OCI-LY7 (cell line): ENCODE measurements at regions not wholly inside any gene's neighbourhood (a gene's known extent, or its start where the extent isn't known, plus 50 kb on each side); places are given as distances from the start of the nearest gene placed in this dataset.

ENCODE experiments used
- BruUV-seq: library from RNA; stranded (reverse); fragments of 400-500 nt; replicated peaks from 2 replicates; lab custom pipeline; 2021; lab: Mats Ljungman, UMichigan
- CTCF ChIA-PET: fragments of 300-600 bp; sonication (Branson Sonifier 250); formaldehyde crosslinking; loops from one replicate; lab custom pipeline; 2022; ENCODE audit warnings: antibody characterized with exemption; ENCODE audit not compliant: unreplicated experiment; lab: Charles Lee
- POLR2A ChIA-PET: fragments of 300-600 bp; sonication (Branson Sonifier 250); formaldehyde crosslinking; loops from one replicate; lab custom pipeline; 2022; ENCODE audit warnings: antibody characterized with exemption; lab: Charles Lee
- DNase-seq: peaks from one replicate; pipeline ENCODE4 v3.0.0-alpha.2; 2015; ENCODE audit warnings: low spot score
- H2AFZ ChIP-seq: fragments of 200-600 bp; sonication (generic), shearing (Covaris generic); 2 replicates; pipeline ENCODE4 v1.6.1; 2014; ENCODE audit warnings: mild to moderate bottlenecking, antibody characterized with exemption, low read length, moderate library complexity
- H3K27ac ChIP-seq: fragments of 200-600 bp; sonication (generic); 2 replicates; pipeline ENCODE4 v1.5.1; 2014; ENCODE audit warnings: mixed run types, low read depth, mild to moderate bottlenecking, moderate library complexity, low read length, inconsistent platforms; ENCODE audit not compliant: poor library complexity, severe bottlenecking
- H3K36me3 ChIP-seq: fragments of 200-600 bp; sonication (generic); 2 replicates; pipeline ENCODE4 v1.6.1; 2014; ENCODE audit warnings: mild to moderate bottlenecking, antibody characterized with exemption, low read length, moderate library complexity, mixed read lengths; ENCODE audit not compliant: insufficient read depth
- H3K4me1 ChIP-seq: fragments of 200-600 bp; sonication (generic); 2 replicates; pipeline ENCODE4 v1.5.1; 2014; ENCODE audit warnings: mild to moderate bottlenecking, low read length; ENCODE audit not compliant: insufficient read depth, poor library complexity, severe bottlenecking
- H3K4me2 ChIP-seq: fragments of 200-600 bp; sonication (generic); 2 replicates; pipeline ENCODE4 v1.6.1; 2014; ENCODE audit warnings: mild to moderate bottlenecking, low read length
- H3K4me3 ChIP-seq: fragments of 200-600 bp; sonication (generic); 2 replicates; pipeline ENCODE4 v1.5.1; 2014; ENCODE audit warnings: mild to moderate bottlenecking, low read depth, low read length; ENCODE audit not compliant: poor library complexity, severe bottlenecking
- H3K79me2 ChIP-seq: fragments of 200-600 bp; sonication (generic); 2 replicates; pipeline ENCODE4 v1.6.1; 2016; ENCODE audit warnings: low read depth, mild to moderate bottlenecking, low read length, moderate library complexity, mixed read lengths; ENCODE audit not compliant: insufficient read depth
- H3K9me2 ChIP-seq: fragments of 200-600 bp; sonication (generic); 2 replicates; pipeline ENCODE4 v1.6.1; 2016; ENCODE audit warnings: mild to moderate bottlenecking, low read length, mixed read lengths; ENCODE audit not compliant: insufficient read depth
- H3K9me3 ChIP-seq: fragments of 200-600 bp; sonication (generic); 2 replicates; pipeline ENCODE4 v1.6.1; 2014; ENCODE audit warnings: mild to moderate bottlenecking, mixed run types, low read length, mixed read lengths
- H4K20me1 ChIP-seq: fragments of 200-600 bp; sonication (generic); 2 replicates; pipeline ENCODE4 v1.6.1; 2014; ENCODE audit warnings: mild to moderate bottlenecking, antibody characterized with exemption, low read length, moderate library complexity, mixed read lengths; ENCODE audit not compliant: insufficient read depth
- CTCF ChIP-seq: fragments of 200-600 bp; sonication (generic); conservative IDR thresholded peaks from 2 replicates; pipeline ENCODE4 v1.5.1; 2014; ENCODE audit warnings: mild to moderate bottlenecking, antibody characterized with exemption, low read length, moderate library complexity, mixed read lengths
- EZH2phosphoT487 ChIP-seq: fragments of 200-600 bp; sonication (generic); IDR thresholded peaks from 2 replicates; pipeline ENCODE4 v1.6.1; 2018; ENCODE audit warnings: low read depth, borderline replicate concordance, mild to moderate bottlenecking, mixed run types, antibody characterized with exemption, low read length, moderate library complexity, mixed read lengths
- intact Hi-C: fragments of 100-400 bp; cut with micrococcal nuclease; formaldehyde crosslinking; loops from one replicate; pipeline ENCODE4 v1.10.0; 2022; ENCODE audit not compliant: unreplicated experiment

GRCh38 chr22:49507607-49508292, 319.9 kb downstream of the BRD1 start:
- BruUV-seq: no TSS peak
- Histone ChIP-seq H3K9me3 (peaks cover 22% of the 10 kb centered on the region), H3K4me1 (peaks cover 25% of the 10 kb centered on the region), H2AFZ (no peak overlapping the region), H3K4me2 (no peak overlapping the region), H3K9me2 (no peaks in the 10 kb centered on the region), H4K20me1 (no peaks in the 10 kb centered on the region), H3K36me3 (peaks cover 10% of the 10 kb centered on the region), H3K4me3 (no peak overlapping the region), H3K27ac (no peak overlapping the region), H3K79me2 (no peaks in the 10 kb centered on the region)
- TF ChIP-seq EZH2phosphoT487 (no peak), CTCF (no peak)
- no peak for DNase-seq
- CTCF ChIA-PET: no interaction called here
- intact Hi-C loops: no loop called here
- POLR2A ChIA-PET: no interaction called here

GRCh38 chr22:49506010-49506400, 321.7 kb downstream of the BRD1 start:
- intact Hi-C loops: no loop called here
- Histone ChIP-seq H3K27ac (no peak overlapping the region), H3K36me3 (peaks cover 3% of the 10 kb centered on the region; the same call in 1 of the 2 replicates), H3K4me1 (peaks cover 9% of the 10 kb centered on the region), H3K9me3 (peaks cover 8% of the 10 kb centered on the region), H3K79me2 (no peaks in the 10 kb centered on the region), H2AFZ (no peak overlapping the region), H3K9me2 (no peaks in the 10 kb centered on the region), H3K4me2 (no peak overlapping the region), H4K20me1 (no peaks in the 10 kb centered on the region), H3K4me3 (no peak overlapping the region)
- TF ChIP-seq CTCF: no peak
- no peak for TF ChIP-seq EZH2phosphoT487
- DNase-seq: no peak
- no TSS peak for BruUV-seq
- ChIA-PET CTCF (interaction anchor here (0.6 kb wide), 1 partner anchor 44 kb away, joined by 4 read pairs; no protein-coding TSS in a partner anchor), POLR2A (no interaction called here)

- no peak overlapping the region for H2AFZ ChIP-seq
- no peaks in the 10 kb centered on the region for H3K79me2 ChIP-seq
- POLR2A ChIA-PET: no interaction called here
- no peak for TF ChIP-seq EZH2phosphoT487
- TF ChIP-seq CTCF: no peak
- intact Hi-C loops: no loop called here
- no peaks in the 10 kb centered on the region for H3K9me2 ChIP-seq
- no peaks in the 10 kb centered on the region for H4K20me1 ChIP-seq
- BruUV-seq: no TSS peak
- H3K27ac ChIP-seq: no peak overlapping the region
- H3K9me3 ChIP-seq: peaks cover 3% of the 10 kb centered on the region
- peaks cover 9% of the 10 kb centered on the region for H3K4me1 ChIP-seq
- H3K36me3 ChIP-seq: no peaks in the 10 kb centered on the region
- DNase-seq: no peak
- no peak overlapping the region for H3K4me2 ChIP-seq
- no peak overlapping the region for H3K4me3 ChIP-seq
- CTCF ChIA-PET: no interaction called here
These were observed 322.2 kb downstream of the BRD1 start for GRCh38 chr22:49505337-49506009.
